ENCODE measurements at regions not wholly inside any gene's neighbourhood (a gene's known extent, or its start where the extent isn't known, plus 50 kb on each side); places are given as distances from the start of the nearest gene placed in this dataset.

DNA sequence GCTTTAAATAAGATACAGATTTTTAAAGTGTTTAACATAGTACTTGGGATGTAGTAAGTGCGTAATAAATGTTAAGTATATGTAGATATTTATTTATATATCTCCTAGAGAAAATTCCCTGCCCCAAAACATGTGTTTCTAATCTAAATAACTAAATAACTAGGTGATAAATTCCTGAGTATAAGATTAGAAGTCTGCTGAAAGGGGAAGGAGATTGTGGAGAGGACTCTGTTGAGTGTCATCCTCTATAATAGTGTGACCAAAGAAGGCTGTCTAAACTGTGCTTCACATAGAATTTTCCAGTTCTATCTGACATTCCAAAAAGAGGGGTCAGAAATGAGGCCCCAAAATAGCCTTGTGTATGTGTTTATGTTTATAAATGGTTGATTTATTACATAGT, 590.5 kb upstream of the ADAMTS5 start:
- TF ChIP-seq, protein P1, sequence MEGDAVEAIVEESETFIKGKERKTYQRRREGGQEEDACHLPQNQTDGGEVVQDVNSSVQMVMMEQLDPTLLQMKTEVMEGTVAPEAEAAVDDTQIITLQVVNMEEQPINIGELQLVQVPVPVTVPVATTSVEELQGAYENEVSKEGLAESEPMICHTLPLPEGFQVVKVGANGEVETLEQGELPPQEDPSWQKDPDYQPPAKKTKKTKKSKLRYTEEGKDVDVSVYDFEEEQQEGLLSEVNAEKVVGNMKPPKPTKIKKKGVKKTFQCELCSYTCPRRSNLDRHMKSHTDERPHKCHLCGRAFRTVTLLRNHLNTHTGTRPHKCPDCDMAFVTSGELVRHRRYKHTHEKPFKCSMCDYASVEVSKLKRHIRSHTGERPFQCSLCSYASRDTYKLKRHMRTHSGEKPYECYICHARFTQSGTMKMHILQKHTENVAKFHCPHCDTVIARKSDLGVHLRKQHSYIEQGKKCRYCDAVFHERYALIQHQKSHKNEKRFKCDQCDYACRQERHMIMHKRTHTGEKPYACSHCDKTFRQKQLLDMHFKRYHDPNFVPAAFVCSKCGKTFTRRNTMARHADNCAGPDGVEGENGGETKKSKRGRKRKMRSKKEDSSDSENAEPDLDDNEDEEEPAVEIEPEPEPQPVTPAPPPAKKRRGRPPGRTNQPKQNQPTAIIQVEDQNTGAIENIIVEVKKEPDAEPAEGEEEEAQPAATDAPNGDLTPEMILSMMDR (IDR thresholded peaks at IDR 0.05): no peak
- TF ChIP-seq POLR2A (IDR thresholded peaks at IDR 0.05): no peak
